GM21723 (cell line): ENCODE measurements at regions not wholly inside any gene's neighbourhood (a gene's known extent, or its start where the extent isn't known, plus 50 kb on each side); places are given as distances from the start of the nearest gene placed in this dataset.

Experiments
- ATAC-seq: cut with Tn5 transposase; IDR thresholded peaks from one replicate; pipeline ENCODE4 v1.9.1; 2021; ENCODE audit warnings: mild to moderate bottlenecking, moderate library complexity; ENCODE audit not compliant: unreplicated experiment

DNA sequence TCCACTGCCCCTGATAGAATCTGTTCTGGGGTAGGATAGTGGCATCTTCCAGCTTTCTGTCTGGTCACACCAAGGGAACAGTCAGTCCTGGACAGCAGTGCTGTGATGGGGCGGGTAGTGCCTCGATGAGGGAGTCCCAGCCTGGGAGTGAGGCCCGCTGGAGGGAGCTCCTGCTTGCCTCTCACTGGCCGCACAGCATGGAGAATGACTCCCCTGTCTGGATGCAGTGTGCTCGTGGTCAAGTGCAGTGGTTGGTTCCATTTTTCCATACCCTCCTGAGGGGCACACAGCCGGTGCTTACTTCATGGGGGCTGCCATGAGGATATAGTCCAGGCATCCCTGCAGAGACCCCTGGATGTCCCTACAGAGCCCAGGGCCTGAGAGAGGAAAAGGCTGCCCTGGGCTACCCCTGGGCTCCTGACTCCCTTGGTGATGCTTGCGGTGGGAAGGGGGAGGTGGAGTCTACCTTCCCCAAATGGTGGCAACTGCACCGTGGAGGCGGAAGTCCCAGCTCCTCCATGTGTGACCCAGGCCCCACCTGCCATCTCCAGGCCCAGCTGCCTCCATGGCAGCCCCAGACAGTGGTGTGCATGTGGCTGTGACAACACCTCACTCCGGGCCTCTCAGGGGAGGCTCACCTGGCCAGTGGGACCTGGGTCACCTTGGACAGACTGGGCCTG lies 212.5 kb downstream of the GLI2 start:
- ATAC-seq, result no peak

DNA sequence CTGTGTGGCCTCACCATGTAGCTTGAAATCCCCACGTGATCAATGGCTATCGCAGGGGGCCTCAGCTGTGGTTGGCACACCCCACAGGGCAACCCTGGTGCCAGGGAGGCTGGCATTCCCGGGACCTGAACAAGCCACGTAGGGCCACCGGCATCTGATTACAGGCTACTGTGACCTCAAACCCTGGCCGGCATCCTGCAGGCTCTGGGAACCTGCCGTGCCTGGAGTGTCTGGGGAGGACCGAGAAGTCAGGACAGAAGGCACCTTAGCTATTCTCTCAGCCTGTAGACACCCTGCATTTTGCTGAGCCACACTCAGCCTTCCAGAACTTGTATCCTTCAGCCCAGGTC lies 213.0 kb downstream of the GLI2 start:
- no peak for ATAC-seq

DNA sequence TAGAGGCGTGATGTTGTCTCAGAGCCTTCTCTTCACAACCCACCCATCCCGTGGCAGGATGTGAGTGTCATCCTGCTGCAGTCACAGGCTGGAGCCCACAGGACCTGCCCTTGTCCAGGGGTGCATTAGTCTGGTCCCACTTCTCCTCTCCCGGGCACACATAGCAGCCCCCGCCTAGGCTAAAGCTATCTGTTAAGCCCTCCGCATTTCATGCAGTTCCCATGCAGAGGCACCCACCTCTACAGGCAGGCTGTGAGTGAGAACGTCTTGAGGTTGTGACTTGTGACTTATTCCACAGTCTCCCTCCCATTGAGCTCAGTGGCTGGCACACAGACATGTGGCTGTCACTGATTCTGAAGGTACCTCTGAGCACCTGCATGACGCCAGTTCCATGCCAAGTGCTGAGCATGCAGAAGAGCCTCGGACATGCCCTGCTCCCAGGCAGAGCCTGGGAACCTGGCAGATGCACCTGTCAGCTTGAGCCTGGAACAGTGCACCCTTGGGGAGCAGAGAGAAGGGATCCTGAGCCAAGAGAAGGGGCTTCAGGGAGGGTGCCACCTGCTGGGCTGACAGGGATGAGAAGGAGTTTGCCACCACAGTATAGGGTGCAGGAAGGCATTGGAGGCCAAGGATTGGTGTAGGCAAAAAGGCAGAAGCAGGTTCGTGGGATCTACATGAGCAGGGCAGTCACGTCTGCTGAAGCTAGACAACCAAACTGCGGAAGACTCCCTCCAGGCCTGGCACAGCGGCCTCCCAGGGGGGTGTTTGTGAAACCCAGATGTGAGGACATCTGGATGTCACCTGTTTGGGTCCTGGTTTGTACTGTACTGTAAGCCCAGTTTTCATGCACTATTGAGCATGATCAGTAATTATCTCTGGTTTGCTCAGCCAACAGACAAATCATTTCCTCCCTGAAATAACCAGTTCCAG lies 213.6 kb downstream of the GLI2 start:
- no peak for ATAC-seq

GRCh38 chr2:120949957-120950590 lies 214.4 kb downstream of the GLI2 start:
- no peak for ATAC-seq

GRCh38 chr2:120951693-120952092 lies 216.0 kb downstream of the GLI2 start:
- no peak for ATAC-seq

- ATAC-seq, result no peak
Measured at GRCh38 chr2:120952318-120952717, 216.7 kb downstream of the GLI2 start.

- no peak for ATAC-seq
Measured at GRCh38 chr2:120953066-120953756, 217.5 kb downstream of the GLI2 start.

DNA sequence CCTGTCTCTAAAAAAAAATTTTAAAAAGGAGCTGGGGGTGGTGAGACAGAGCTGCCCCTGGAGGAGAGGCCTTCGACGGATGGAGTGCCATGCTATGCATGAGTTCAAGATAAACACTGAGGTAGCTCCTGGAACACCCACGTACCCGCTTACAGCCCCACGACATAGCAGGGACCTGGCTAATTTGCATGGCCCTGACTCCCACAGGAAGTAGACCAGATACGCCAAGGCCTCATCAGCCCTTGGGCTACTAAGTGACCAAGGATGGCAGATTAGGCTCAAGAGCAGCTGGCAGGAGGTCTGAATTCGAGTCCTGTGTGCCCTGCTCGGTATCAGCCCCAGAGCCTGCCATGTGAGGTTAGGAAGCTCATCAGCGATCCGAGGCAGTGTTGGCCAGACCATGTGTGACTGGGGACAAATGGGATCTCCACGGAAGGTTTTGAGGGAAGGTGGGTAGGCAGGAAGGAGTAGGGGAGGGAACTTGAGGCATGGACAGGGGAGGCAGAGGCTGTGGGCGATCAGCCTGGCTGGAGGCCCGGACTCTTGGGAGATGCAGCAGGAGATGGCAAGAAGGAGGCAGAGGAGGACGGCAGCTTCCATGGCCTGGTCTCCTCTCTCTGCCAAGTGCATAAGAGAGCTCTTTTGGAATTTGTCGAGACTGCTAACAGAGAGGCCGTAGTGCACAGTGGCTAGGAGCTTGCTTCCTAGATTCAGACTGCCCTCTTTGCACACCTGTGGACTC lies 218.3 kb downstream of the GLI2 start:
- ATAC-seq, result no peak

DNA sequence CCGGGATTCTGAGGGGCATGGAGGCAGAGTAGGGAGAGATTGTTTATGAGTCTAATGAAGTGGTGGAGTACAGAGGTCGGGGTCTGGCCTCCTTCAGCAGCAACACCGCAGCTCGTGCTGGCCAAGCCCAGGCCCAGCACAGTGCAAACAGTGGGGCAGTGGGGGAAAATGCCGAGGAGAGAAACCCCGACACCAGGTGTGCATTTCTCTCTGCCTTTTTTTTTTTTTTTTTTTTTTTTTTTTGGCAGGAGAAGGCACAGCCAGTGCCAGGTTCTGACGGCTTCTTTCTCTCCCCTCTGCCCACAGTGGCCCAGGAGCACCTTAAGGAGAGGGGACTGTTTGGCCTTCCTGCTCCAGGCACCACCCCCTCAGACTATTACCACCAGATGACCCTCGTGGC lies 219.3 kb downstream of the GLI2 start:
- ATAC-seq, result no peak

- ATAC-seq, result no peak
Measured at GRCh38 chr2:120955427-120955826, 219.8 kb downstream of the GLI2 start.

- ATAC-seq, result no peak
Measured at GRCh38 chr2:120956486-120957156, 221.0 kb downstream of the GLI2 start.

DNA sequence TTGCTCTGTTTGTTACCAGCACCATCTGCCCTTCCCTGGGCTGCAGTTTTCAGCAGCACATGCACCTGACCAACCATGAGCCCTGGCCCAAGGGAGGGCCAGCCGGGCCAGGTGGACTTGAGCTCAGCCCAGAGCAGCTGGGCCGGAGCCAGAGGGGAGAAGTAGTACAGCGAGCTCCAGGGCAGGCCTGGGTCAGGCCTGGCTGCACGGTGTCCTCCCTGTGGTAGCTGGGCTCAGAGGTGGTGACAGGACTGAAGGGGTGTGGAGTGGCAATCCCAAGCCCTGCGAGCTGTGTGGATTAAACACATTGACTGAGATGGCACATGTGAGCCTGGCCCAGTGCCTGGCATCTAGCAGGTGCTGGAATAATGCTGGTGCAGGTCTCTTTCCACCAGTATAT lies 222.2 kb downstream of the GLI2 start:
- ATAC-seq, result no peak

- ATAC-seq, result no peak
Measured at GRCh38 chr2:120958623-120959366, 223.1 kb downstream of the GLI2 start.

DNA sequence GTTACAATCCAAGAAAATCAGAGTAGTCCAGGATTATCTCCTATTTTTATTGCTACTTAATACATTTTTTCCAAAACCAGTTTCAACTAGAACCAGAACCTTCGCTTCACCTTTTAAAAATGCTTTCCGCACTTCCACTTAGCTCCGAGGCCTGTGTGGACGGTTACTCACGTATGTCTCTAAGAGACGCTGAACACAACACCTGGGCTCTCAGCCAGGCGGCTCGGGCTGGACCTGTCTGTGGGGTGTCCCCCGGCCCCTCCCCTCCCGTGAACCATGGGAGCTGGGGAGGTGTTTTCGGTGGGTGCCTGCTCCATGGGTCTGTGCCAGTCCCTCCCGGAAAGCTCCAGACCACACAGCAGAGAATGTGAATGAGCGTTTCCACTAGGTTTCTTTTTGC lies 223.8 kb downstream of the GLI2 start:
- ATAC-seq, result no peak

DNA sequence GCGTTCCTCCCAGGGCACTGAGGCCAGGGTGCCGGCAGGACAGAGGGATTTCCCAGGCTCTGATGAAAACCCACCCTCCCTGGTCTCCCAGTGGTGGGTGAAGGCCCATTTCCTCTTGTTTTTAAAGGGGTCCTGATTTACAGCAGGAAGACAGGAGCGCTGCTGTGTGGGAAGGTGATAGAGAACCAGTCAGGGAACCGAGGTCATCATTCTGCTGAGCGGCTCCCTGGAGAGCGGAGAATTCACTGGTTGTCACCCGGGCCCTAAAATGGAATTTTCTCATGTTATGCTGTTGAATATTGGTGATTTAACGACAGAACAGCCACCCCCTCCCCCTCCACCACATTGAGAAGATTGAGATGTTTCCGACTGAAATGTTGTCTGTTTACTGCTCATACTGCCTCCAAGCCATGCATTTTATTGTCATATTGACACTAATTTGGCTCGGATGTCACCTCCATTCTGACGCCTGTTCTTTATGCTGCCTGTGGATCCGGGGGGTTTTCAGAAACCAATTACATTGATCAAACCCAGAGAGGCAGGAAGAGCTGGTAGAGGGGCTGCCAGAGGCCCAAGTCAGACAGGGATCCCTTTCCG lies 225.2 kb downstream of the GLI2 start:
- ATAC-seq, result no peak

- no peak for ATAC-seq
Measured at GRCh38 chr2:120961396-120961795, 225.7 kb downstream of the GLI2 start.

GRCh38 chr2:120963997-120964705 lies 228.5 kb downstream of the GLI2 start:
- ATAC-seq, result no peak

DNA sequence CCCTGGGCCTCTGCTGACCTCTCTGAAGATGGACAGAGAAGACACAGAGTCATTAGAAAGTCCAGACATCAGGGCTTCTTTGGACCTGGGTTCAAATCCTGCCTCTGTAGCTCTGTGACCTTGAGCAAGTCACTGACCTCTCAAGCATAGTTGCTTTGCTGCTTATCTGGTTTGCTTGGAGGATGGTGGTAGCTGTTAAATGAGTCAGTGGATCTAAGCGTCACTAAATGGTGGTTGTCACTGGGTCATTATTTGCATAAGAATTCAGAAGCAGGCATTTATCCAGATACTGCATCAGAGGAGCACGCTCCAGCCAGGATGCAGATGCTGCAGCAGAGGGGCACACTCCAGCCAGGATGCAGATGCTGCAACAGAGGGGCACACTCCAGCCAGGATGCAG lies 229.2 kb downstream of the GLI2 start:
- no peak for ATAC-seq
